Small intestine (tissue), 7 donors: ENCODE measurements at regions not wholly inside any gene's neighbourhood (a gene's known extent, or its start where the extent isn't known, plus 50 kb on each side); places are given as distances from the start of the nearest gene placed in this dataset.

Source experiments
- DNase-seq, 2 donors: peaks; one replicate each; pipeline versions ENCODE4 v3.0.0 to v3.0.0-alpha.2; 2013
- FAIRE-seq: peaks from 2 replicates; lab custom pipeline; 2012; peaks lifted over from hg19 to GRCh38; lab: Jason Lieb, UNC
- H3K27ac ChIP-seq, 3 donors: one replicate each; pipeline ENCODE4 v1.5.1; 2013; ENCODE audit warnings: low read length in 2 of 3, mild to moderate bottlenecking in 2 of 3, control low read depth in 1 of 3, inconsistent platforms in 1 of 3, low read depth in 1 of 3, moderate library complexity in 1 of 3
- H3K27me3 ChIP-seq, 3 donors: one replicate each; pipeline ENCODE4 v1.6.1; 2013; ENCODE audit warnings: low read length in 3 of 3, inconsistent platforms in 1 of 3; ENCODE audit not compliant: control insufficient read depth in 3 of 3, insufficient read depth in 3 of 3
- H3K36me3 ChIP-seq, 3 donors: one replicate each; pipeline ENCODE4 v1.6.1; 2013; ENCODE audit warnings: low read length in 3 of 3, inconsistent platforms in 1 of 3, low read depth in 1 of 3, mild to moderate bottlenecking in 1 of 3, moderate library complexity in 1 of 3; ENCODE audit not compliant: control insufficient read depth in 3 of 3, insufficient read depth in 2 of 3
- H3K4me1 ChIP-seq, 3 donors: one replicate each; pipeline ENCODE4 v1.6.1; 2013; ENCODE audit warnings: low read length in 2 of 3, inconsistent platforms in 1 of 3, low read depth in 1 of 3, mild to moderate bottlenecking in 1 of 3, moderate library complexity in 1 of 3; ENCODE audit not compliant: control insufficient read depth in 3 of 3, insufficient read depth in 2 of 3
- H3K4me3 ChIP-seq, 3 donors: one replicate each; pipeline ENCODE4 v1.5.1; 2013; ENCODE audit warnings: low read length in 3 of 3, control low read depth in 1 of 3, inconsistent platforms in 1 of 3, low read depth in 1 of 3, mild to moderate bottlenecking in 1 of 3, moderate library complexity in 1 of 3
- H3K9me3 ChIP-seq, 2 donors: one replicate each; pipeline ENCODE4 v1.6.1; 2013; ENCODE audit warnings: low read depth in 1 of 2, low read length in 1 of 2; ENCODE audit not compliant: control insufficient read depth in 2 of 2, insufficient read depth in 1 of 2
- WGBS, 3 donors: extraction: QIAGEN DNeasy Blood & Tissue Kit; methylation state at CpG; one replicate each; pipeline ENCODE4 v1.1.7; 2013; 5-methylcytosine and 5-hydroxymethylcytosine counted together
- donor health status: healthy with polysubstance abuse.
- donor health status: control.
- donor health status: control.
- donor health status: Bipolar disorder and iron deficiency.
- donor health status: healthy.

DNA sequence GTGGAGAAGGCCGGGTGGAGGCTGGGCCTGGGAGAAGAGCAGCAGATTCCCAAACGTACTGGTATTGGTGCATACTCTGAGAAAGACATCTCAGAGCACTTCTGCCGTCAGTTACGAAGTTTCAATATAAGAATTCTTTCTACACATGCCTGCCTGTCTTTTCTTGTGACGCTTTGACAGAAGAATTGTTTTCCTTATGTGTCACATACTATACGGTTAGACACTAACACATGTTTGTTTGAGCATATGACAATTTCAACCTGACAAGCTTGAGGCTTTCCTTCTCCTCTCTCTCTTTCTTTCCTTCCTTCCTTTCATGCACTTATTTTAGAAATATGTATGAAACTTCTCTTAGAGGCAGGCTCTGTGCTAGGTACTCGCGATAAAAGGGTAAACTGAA, 360.0 kb downstream of the QKI start:
- DNase-seq: no peak
- Histone ChIP-seq H3K27me3 (no peaks in the 10 kb centered on the region), H3K36me3 (no peaks in the 10 kb centered on the region), H3K9me3 (no peaks in the 10 kb centered on the region), H3K27ac (no peak overlapping the region), H3K4me3 (no peak overlapping the region), H3K4me1 (no peaks in the 10 kb centered on the region)
- 84 to 91% (median 90%) methylated on average over 8 of the region's 8 CpGs for WGBS, 3 donors
- no peak for FAIRE-seq

DNA sequence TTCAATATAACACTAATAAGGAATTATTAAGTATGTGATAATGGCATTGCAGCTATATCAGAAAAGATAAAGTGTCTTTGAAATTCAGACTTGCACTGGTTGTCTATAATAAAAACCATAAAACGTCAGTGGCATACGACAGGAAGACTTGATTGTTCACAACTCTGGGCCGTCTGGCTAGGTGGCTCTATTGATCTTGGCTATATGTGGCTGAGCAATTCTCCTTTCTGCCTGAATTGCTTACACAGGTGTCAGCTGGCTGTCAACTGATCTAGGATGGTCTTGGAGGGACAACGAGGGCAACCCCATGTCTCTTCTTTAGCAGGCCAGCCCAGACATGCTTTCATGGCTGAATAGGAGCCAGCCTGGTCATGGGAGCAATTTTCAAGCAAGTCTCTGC, 359.1 kb downstream of the QKI start:
- H3K36me3 ChIP-seq: no peaks in the 10 kb centered on the region
- no peak for DNase-seq
- H3K4me3 ChIP-seq: no peak overlapping the region
- 42 to 67% (median 55%) methylated on average over 4 of the region's 4 CpGs for WGBS, 3 donors
- no peaks in the 10 kb centered on the region for H3K27me3 ChIP-seq
- H3K27ac ChIP-seq: no peak overlapping the region
- no peaks in the 10 kb centered on the region for H3K9me3 ChIP-seq
- FAIRE-seq: no peak
- H3K4me1 ChIP-seq: no peaks in the 10 kb centered on the region

DNA sequence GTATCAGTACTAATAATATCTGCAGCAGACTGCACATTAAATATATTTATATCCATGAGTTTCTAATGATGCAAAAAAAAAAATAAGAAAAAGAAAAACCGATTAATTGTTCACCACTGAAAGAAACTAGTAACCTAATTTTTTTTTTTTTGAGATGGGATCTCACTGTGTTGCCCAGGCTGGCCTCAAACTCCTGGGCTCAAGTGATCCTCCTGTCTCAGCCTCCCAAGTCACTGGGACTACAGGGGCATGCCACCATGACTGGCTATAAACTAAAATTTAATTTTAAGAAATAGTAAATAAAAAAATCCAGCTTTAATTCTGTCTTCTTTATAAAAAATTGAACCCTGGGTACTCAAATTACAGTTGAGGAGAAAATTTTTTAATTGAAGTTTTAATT, 358.2 kb downstream of the QKI start:
- FAIRE-seq (no peak), DNase-seq (no peak)
- Histone ChIP-seq H3K4me3 (no peak overlapping the region), H3K9me3 (no peaks in the 10 kb centered on the region), H3K27me3 (no peaks in the 10 kb centered on the region), H3K4me1 (no peaks in the 10 kb centered on the region), H3K36me3 (no peaks in the 10 kb centered on the region), H3K27ac (no peak overlapping the region)
- WGBS, 3 donors: 81 to 96% (median 93%) methylated on average over 1 of the region's 1 CpG

DNA sequence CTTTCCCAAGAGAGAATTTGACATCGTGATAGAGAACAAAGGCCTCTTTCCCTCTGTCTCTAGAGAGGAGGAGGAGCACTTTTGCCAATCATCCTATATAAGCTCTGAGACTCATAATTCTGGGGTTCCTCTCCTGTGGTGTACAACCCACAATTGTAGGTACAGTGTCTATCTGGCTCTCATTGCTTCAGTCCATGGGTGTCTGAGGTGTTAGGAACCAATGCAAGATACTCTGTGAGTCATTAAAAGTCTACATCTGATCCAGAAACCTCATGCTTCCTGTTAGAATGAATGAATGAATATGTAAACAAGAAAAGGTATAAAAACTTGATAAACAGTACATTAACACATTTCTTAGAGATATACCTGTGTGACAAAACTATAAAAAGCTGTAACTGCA, 356.7 kb downstream of the QKI start:
- Histone ChIP-seq H3K9me3 (no peaks in the 10 kb centered on the region), H3K27me3 (no peaks in the 10 kb centered on the region), H3K27ac (no peak overlapping the region), H3K4me1 (no peaks in the 10 kb centered on the region), H3K36me3 (no peaks in the 10 kb centered on the region), H3K4me3 (no peak overlapping the region)
- whole genome bisulfite sequencing, 3 donors: 33 to 63% (median 43%) methylated on average over 1 of the region's 1 CpG
- FAIRE-seq (no peak), DNase-seq (no peak)

DNA sequence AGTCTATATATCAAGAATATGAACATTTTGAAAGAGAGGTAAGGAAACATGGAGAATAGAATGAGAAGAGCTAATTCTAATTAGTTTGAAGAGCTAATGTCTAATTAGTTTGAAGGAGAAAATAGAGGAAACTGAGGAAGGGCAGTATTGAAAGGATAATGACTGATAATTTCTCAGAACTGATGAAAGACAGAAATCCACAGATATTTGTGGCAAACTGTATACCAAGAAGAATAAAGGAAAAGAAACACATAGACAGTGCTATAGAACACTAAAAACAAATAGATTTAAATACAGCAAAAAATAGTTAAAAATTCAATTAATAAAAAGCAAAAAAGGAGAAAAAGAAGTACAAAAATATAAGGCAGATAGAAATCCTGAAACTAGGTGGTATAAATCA, 354.4 kb downstream of the QKI start:
- FAIRE-seq (no peak), DNase-seq (no peak)
- Histone ChIP-seq H3K27ac (no peak overlapping the region), H3K4me1 (no peaks in the 10 kb centered on the region), H3K4me3 (no peak overlapping the region), H3K27me3 (no peaks in the 10 kb centered on the region), H3K9me3 (no peaks in the 10 kb centered on the region), H3K36me3 (no peaks in the 10 kb centered on the region)

DNA sequence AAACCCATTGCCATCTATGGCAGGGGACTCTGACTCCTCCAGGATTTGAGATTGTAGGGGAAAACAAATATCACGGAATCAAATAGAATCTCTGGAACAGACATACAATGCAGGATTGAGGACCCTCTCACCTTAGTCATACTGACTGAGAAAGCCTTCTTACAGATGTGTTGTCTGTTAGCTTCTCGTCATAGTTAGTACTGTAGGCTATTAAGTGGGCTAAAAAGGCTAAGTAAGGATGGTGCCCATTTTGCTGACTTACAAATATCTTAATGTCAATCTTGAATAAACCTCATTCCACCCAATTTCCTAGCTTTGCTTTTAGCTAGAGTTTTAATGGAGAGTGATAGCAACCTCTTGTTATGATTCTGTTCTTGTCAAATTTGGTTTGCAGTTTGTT, 352.4 kb downstream of the QKI start:
- DNase-seq (no peak), FAIRE-seq (no peak)
- H3K27ac ChIP-seq: no peak overlapping the region

DNA sequence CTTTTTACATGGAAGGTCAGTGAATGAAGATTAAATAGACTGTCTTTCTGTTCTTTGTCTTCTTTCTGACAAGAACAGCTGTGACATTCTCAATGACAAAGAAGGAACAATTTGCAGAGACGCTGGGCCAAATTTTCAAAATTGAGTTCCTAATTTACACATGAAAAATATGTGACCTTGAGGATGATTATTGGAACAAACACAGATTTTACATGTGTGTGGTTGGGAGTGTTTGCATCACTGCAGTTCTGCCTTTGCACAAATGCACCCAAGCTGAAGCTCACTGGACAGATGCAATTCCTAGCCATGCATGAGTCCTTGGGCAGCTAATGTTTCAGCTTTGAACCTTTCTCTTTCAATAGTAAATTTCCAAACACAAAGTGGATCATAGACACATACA, 350.8 kb downstream of the QKI start:
- Histone ChIP-seq H3K4me3 (no peak overlapping the region), H3K4me1 (no peaks in the 10 kb centered on the region), H3K9me3 (peaks cover 0 to 1% of the 10 kb centered on the region in 2 donors), H3K27me3 (no peaks in the 10 kb centered on the region), H3K27ac (no peak overlapping the region), H3K36me3 (no peaks in the 10 kb centered on the region)
- FAIRE-seq (no peak), DNase-seq (no peak)
- 79 to 90% (median 84%) methylated on average over 1 of the region's 1 CpG for WGBS, 3 donors

More for the DNA sequence above, 352.4 kb downstream of the QKI start:
- Histone ChIP-seq H3K9me3 (no peaks in the 10 kb centered on the region), H3K4me1 (no peaks in the 10 kb centered on the region), H3K36me3 (no peaks in the 10 kb centered on the region), H3K27me3 (no peaks in the 10 kb centered on the region), H3K4me3 (no peak overlapping the region)
- 84 to 94% (median 94%) methylated on average over 2 of the region's 2 CpGs for WGBS, 3 donors

DNA sequence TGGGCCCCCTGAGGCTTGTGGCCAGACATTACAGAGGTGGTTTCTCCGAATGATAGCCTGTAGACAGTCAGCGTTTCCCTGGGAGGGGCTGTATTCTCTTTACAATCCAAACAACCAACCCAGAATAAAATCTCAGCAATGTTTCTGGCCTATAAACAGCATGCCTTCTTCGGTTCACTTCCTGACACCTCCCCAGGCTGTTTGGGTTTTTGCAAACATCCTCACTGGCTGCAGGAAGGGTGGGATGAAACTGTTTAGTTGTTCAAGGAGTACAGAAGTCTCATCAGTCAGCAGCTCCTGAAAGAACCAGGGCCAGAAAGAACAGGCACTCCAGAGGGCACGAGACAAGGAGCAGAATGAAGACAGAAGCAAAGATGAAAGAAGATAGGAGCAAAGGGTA, 350.0 kb downstream of the QKI start:
- Histone ChIP-seq H3K36me3 (no peaks in the 10 kb centered on the region), H3K27me3 (no peaks in the 10 kb centered on the region), H3K27ac (no peak overlapping the region), H3K4me1 (no peaks in the 10 kb centered on the region), H3K4me3 (no peak overlapping the region), H3K9me3 (peaks cover 0 to 1% of the 10 kb centered on the region in 2 donors)
- DNase-seq (no peak), FAIRE-seq (no peak)
- WGBS, 3 donors: 48 to 58% (median 49%) methylated on average over 4 of the region's 4 CpGs

DNA sequence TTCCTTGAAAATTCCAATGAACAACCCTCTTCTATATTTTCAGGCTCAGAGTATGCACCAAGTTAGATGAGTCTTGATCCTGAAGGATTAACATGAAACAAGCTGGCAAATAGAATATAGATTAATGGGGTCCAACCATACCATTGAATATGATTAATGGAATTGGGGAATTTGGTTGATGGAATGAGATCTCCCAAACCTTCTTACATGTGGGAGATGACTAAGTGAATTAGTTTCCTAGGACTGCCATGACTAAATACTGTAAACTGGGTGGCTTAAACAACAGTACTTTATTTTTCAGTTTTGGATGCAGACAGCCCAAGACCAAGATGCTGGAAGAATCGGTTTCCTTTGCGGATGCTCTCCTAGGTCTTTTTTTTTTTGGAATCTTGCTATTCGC, 347.0 kb downstream of the QKI start:
- no peaks in the 10 kb centered on the region for H3K27me3 ChIP-seq
- FAIRE-seq (no peak), DNase-seq (no peak)
- 79 to 80% (median 80%) methylated on average over 3 of the region's 3 CpGs for WGBS, 3 donors
- H3K27ac ChIP-seq: no peak overlapping the region
- no peaks in the 10 kb centered on the region for H3K36me3 ChIP-seq
- H3K9me3 ChIP-seq: peaks cover 0 to 1% of the 10 kb centered on the region in 2 donors
- H3K4me1 ChIP-seq: no peaks in the 10 kb centered on the region
- H3K4me3 ChIP-seq: no peak overlapping the region
